ENCODE measurements at regions not wholly inside any gene's neighbourhood (a gene's known extent, or its start where the extent isn't known, plus 50 kb on each side); places are given as distances from the start of the nearest gene placed in this dataset.

DNA sequence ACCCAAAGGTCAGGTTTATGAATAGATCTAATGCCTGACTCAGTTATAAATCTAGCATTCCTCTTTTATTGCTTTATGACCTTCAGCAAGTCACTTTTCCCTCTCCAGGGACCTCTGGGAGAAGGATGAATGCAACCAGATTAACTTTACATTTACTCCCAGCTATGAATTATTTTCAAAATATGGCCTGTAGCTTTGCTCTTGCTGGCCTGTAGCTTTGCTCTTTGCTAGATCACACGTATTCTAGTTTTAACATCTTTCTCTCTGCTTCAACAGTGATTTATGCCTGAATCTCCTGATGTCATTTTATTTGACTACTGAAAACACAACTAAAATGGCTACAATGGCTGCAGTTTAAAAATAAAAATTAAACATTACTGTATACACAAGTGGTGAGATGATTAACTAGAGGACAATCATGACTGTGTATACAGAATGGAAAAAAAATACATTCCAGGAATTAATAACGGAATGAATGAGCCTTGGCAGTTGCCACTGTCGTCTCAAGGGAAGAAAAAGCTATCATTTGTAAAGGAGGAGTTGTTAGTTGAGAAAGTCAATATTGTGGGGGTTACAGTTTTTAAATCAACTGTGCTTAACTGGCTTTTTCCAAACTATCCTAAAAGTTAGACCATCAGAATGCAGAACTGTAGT lies 434.5 kb upstream of the GOT2 start:
- H3K4me3 ChIP-seq, result no peak overlapping the region

GRCh38 chr16:59164461-59164860 lies 430.3 kb upstream of the GOT2 start:
- Histone ChIP-seq H3K27me3 (no peaks in the 10 kb centered on the region), H3K4me1 (no peaks in the 10 kb centered on the region), H3K36me3 (no peaks in the 10 kb centered on the region), H3K9me3 (no peaks in the 10 kb centered on the region), H3K4me3 (no peak overlapping the region), H3K27ac (no peak overlapping the region)
- no peak for DNase-seq (ENCODE audit: low spot score in 2 of 2)
- intact Hi-C loops (cut with DNase I), result no loop called here
- TF ChIP-seq CTCF (IDR thresholded peaks at IDR 0.05), result no peak

More for the DNA sequence above, 434.5 kb upstream of the GOT2 start:
- Histone ChIP-seq H3K27ac (no peak overlapping the region), H3K36me3 (no peaks in the 10 kb centered on the region), H3K9me3 (no peaks in the 10 kb centered on the region), H3K4me1 (no peaks in the 10 kb centered on the region), H3K27me3 (no peaks in the 10 kb centered on the region)
- TF ChIP-seq CTCF (IDR thresholded peaks at IDR 0.05), result no peak
- no peak for DNase-seq (ENCODE audit: low spot score in 2 of 2)
- intact Hi-C loops (cut with DNase I), result no loop called here

- Histone ChIP-seq H3K36me3 (no peaks in the 10 kb centered on the region), H3K4me1 (no peaks in the 10 kb centered on the region), H3K4me3 (no peak overlapping the region), H3K27ac (no peak overlapping the region), H3K9me3 (no peaks in the 10 kb centered on the region), H3K27me3 (no peaks in the 10 kb centered on the region)
- DNase-seq (ENCODE audit: low spot score in 2 of 2), result no peak
- intact Hi-C loops (cut with DNase I), result no loop called here
- no peak for TF ChIP-seq CTCF (IDR thresholded peaks at IDR 0.05)
Measured at GRCh38 chr16:59163371-59164055, 429.4 kb upstream of the GOT2 start.

DNA sequence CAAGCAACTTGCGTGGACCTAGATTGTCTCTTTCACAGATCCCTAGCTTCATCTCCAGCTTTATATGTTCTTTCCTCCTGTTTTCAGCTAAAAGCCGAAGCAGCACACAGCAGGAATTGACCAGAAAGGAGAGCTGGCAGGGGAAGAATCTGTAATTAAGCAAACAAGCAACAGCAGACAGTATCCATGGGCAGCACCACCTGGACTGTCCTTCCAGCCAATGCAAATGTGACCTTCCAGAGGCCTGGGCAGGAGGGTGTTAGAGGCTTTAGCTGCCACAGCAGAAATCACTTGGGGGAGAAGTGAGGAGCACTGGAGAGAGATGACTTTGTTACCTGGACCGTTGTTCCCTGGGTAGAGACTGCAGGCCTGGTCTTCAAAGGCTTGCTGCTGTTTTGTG lies 427.6 kb upstream of the GOT2 start:
- Histone ChIP-seq H3K27me3 (no peaks in the 10 kb centered on the region), H3K36me3 (no peaks in the 10 kb centered on the region), H3K4me1 (no peaks in the 10 kb centered on the region), H3K4me3 (no peak overlapping the region), H3K27ac (no peak overlapping the region), H3K9me3 (no peaks in the 10 kb centered on the region)
- no peak for TF ChIP-seq CTCF (IDR thresholded peaks at IDR 0.05)
- intact Hi-C loops (cut with DNase I), result no loop called here
- DNase-seq (ENCODE audit: low spot score in 2 of 2), result no peak

GRCh38 chr16:59154295-59154694 lies 420.2 kb upstream of the GOT2 start:
- Histone ChIP-seq H3K27ac (no peak overlapping the region), H3K4me3 (no peak overlapping the region), H3K4me1 (no peaks in the 10 kb centered on the region), H3K27me3 (no peaks in the 10 kb centered on the region), H3K9me3 (no peaks in the 10 kb centered on the region), H3K36me3 (no peaks in the 10 kb centered on the region)
- DNase-seq (ENCODE audit: low spot score in 2 of 2), result no peak
- intact Hi-C loops (cut with DNase I), result no loop called here
- TF ChIP-seq CTCF (IDR thresholded peaks at IDR 0.05), result no peak
